ENCODE measurements at regions not wholly inside any gene's neighbourhood (a gene's known extent, or its start where the extent isn't known, plus 50 kb on each side); places are given as distances from the start of the nearest gene placed in this dataset.

- TF ChIP-seq SIN3A (IDR thresholded peaks at IDR 0.05; ENCODE audit: borderline replicate concordance, insufficient read depth, low read depth, low read length) (no peak), CTCF (IDR thresholded peaks at IDR 0.05) (no peak), POLR2AphosphoS5 (IDR thresholded peaks at IDR 0.05; ENCODE audit: low read depth, low read length) (no peak), REST (IDR thresholded peaks at IDR 0.05; ENCODE audit: insufficient read depth in 1 of 2, low read depth in 2 of 2, low read length in 1 of 2) (no peak), TCF7L2 (IDR thresholded peaks at IDR 0.05; ENCODE audit: low read depth, low read length) (no peak)
Observed at GRCh38 chr12:97142737-97143410, 235.8 kb downstream of the NEDD1 start.

Data from Panc1 (cell line).